GM19023 (cell line): ENCODE measurements at regions not wholly inside any gene's neighbourhood (a gene's known extent, or its start where the extent isn't known, plus 50 kb on each side); places are given as distances from the start of the nearest gene placed in this dataset.
"Not testable (repeated sequence)": the region's sequence is repeated elsewhere in the genome, so short reads cannot be mapped to it uniquely, and the experiment has no call there.

Source experiments
- ATAC-seq: cut with Tn5 transposase; IDR thresholded peaks from one replicate; pipeline ENCODE4 v1.9.1; 2021; ENCODE audit warnings: mild to moderate bottlenecking, moderate library complexity; ENCODE audit not compliant: unreplicated experiment

DNA sequence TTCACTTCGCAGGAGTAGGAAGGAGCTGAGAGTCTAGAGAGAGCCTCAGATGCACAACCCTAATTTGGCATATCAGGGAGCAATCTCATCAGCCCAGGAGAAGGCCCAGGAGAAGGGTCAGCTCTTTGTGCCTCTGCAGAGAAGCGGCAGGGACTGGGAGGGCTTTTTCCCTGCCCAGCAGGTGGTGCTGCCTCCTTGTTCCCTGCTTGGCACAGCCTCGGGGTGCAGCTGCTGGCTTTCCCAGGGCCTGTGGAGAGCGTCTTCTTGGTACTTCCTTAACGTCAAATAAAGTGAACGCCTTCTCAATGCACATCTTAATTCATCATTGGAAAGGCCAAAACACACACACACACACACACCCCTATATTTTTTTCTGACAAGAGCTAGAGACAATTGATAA is 519.3 kb downstream of the GOLGA6L6 start:
- not testable (repeated sequence) for ATAC-seq

DNA sequence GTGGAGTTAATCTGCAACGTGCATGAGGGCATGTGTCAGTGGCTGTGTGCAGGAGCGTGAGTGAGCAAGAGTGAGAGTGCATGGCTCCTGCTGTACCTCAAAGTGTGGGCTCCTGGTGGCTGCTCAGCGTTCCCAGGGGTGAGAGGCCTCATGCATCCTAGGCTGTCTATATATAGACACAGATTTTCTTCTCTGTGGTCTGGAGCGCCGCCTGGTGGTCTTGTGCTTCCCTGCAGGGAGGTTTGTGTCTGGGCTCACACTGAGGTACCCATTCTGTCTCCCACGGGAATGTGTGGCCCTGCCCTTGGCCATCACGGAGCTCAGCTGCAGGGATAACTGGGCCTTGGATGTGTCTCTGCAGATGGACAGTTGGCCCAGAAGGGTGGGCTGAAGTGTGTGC is 520.2 kb downstream of the GOLGA6L6 start:
- ATAC-seq, result not testable (repeated sequence)

DNA sequence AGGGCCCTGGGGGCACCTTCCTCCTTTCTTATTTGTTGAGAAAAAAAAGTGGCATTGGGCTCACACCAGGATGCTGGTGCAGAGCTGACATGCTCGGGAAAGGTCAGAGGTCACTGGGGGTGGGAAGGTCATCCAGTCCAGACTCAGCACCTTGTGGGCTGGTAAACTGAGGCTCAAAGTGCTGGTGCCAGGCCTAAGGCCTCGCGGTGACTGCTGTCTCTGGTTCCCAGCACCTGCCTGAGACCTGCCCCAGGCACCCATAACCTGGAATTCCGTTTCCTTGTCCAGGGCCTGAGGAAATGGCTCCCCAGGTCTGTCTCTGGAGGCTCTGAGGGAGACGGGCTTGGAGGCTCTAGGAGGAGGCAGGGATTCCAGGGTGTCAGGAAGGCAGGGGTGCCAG is 521.0 kb downstream of the GOLGA6L6 start:
- ATAC-seq, result not testable (repeated sequence)

DNA sequence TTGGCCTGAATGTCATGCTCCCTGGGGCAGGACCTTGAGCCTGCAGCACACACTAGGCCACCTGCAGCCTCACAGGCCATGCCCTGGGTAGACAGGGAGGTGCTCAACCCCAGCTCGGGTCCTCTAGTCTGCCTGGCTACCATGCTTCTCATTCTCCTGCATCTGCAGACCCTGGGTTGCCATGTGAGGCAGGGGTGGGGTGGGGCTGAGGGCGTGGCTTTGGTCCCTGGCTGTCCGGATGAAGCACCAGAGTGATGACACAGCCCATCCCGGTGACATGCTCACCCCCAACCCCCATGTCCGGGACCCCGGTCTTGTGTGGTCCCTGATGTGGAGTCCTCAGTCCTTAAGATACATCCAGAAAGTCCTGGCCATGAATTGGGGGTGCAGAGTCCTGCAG is 521.8 kb downstream of the GOLGA6L6 start:
- ATAC-seq, result not testable (repeated sequence)

DNA sequence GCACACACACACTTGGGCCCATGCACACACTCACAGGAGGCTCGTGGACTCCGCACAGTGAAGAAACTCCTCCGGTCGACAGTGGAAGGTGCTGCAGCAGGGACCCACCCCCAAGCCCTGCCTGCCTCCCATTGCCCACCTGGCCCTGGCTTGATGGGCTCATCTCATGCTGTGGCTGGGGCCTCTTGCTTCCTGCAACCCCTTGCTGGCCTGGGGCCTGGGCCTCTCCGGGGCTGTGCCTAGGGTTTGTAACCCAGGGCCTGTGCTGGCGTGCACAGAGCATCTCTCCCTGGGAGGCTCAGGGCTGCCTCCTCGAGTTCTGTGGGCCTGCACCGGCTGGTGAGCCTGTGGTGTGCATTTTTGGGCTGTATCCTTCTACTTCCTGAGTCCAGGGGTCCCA is 524.0 kb downstream of the GOLGA6L6 start:
- not testable (repeated sequence) for ATAC-seq

DNA sequence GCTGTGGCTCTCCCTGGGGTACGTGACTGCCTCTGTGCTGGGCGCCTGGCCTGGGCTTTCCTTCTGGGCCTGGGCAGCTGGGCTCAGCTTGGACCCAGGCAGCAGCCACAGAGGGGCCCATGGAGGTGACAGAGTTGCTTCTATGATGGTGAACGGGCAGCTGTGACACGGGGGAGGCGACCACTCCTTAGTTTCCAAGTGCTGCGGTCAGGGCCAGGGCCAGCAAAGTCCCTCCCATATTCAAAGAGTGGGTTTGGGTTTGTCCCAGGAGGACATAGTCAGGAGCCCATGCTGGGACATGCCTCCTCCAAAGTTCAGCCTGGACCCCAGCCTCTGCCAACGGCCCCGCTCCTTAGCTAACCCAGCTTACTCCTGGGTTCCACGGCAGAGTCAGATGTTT is 524.7 kb downstream of the GOLGA6L6 start:
- ATAC-seq, result not testable (repeated sequence)

DNA sequence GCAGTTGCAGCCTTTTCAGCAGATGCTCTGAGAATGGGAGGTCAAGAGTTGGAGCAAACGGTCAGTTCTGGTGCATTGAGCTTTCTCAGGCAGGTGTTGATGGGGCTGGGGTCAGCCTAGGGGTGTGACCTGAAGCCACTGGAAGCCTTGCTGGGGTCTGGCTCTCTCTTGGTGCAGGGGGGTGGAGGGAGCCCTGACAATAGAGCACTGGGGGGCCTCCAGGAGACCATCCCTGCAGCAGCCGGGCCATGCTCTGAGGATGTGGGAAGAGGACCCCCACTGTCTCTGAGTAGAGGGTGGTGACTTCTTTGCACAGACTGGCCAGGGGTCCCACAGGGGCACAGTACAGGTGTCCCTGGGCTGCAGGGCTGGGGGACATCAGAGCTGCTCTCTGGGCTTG is 528.8 kb downstream of the GOLGA6L6 start:
- not testable (repeated sequence) for ATAC-seq

DNA sequence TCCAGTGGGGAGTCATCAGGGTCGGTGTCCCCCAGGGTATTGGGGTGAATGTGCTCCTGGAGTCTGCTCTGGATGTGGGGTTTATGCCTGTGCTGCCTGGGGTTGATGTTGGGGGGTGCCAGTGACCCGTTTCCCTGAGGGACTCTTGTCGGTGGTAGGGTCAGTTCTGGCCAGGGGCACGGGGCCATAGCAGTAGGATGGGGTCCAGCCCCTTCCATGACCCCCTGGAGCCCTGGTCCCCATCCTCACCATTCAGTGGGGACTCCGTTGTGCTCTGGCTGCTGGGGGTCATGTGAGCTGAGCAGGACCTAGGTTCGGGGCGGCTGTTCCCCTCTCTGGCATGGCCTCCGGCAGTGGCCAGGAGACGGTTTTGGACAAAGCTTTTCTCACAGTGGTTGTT is 530.8 kb downstream of the GOLGA6L6 start:
- not testable (repeated sequence) for ATAC-seq

DNA sequence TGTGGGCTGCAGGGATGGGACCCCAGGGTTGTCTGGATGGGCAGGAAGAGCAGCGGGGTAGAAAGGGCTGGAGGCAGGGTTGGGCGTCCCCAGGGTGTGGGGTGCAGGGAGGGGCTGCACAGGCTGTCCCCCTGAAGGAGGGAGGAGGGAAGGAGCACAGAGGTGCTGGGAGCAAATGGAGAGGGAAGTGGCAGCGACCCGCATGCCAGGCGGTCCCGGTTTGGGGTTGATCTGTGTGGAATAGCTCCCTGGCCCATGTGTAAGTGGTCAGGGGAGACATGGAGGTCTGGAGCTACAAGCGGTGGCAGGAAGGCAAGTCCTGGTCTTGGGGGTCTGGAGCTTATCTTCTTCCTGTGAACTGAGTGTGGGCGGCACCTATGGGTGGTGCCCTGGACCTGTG is 532.0 kb downstream of the GOLGA6L6 start:
- not testable (repeated sequence) for ATAC-seq

DNA sequence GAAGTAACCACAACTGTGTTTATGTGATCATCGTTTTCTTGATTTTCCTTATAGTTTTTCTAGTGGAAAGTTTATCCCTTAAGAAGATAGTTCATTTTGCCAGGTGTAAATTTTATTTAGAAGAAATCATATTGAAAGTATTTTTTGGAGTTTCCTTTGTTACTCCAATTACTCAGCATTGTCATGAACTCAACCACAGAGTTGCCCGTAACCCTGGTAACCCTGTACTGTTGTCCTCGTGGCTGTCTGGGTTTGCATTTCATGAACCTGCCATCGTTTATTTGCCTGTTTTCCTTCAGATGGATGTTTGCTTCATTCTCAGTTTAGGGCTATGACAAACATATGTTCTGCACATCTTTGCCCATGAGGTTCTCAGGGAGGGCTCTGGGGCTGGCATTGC is 534.3 kb downstream of the GOLGA6L6 start:
- not testable (repeated sequence) for ATAC-seq

DNA sequence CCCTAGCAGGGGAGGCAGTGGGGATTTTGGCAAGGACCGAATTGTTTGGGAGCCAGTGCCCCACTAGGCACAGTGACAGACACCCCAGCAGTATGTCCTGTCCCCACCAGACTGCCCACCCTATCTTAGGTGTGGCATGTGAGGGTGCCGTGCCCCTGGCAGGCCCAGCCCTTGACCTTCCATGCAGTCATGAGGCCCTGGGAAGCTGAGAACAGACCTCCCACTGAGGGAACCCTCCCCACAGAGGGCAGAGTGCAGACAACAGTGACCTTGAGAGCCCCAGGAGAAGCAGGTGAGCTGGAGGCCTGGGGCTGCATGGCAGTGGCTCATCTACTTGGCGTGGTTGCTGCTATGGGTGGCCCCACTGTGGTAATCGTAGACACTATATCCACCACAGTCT is 538.1 kb downstream of the GOLGA6L6 start:
- ATAC-seq, result not testable (repeated sequence)

DNA sequence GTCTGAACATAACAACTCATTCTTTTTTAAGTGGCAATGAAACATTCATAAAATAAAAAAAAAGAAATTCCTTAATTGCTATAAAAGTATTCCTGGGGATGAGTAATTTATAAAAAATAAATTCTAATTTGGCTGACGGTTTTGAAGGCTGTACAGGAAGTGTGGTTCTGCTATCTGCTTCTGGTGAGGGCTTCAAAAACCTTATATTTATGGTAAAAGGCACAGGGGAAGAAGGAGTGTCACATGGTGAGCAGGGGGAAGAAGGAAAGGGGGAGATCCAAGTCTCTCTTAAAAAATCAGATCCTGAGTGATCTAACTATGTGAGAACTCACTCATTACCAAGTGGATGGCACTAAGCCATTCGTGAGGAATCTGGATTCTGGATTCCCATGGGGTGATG is 539.0 kb downstream of the GOLGA6L6 start:
- ATAC-seq, result not testable (repeated sequence)

DNA sequence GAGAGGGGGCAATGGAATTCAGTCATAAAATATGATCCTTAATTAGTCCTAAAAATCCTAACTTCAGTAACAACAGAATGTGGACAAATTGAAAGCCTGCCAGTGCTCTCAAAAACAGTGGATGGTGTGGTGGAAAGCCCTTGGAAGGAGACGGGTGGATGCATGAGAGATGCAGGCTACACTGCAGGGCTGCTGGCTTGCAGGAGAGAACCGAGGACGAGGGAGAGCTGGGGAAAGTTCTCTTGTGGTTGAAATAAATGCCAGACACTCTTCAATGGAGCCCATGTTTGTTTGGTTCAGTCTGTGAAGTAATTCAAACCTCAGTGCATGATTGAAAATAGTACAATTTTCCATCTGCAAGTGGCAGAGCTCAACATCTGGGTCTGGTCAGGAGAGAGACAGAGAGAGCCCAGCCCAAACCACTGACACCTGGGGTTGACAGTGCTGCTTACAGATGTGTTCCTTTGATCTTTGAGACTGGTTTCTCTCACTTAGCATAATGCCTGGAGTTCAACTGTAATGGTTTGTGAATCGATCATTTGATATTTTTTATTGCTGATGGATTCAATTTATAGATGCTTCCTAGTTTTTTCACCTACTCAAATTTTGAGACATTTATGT is 544.9 kb downstream of the GOLGA6L6 start:
- ATAC-seq, result not testable (repeated sequence)

DNA sequence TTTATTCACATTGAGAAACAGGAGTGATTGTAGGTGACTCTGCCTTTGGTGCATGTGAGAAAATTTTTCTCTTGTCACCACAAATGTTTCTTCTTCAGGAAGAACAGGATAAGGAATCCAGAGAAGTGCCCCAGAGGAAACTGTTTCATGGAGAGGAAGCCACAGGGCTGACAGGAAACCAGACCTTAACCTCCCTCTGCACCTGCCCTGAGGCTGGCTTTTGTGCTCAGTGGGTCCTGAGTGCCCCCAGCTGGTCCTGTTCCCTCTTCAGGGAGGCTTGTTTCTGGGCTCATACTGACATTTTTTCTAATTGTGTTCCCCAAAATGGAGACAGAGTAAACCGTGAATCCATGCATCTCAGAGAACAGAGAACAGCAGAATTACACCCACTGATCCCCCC is 546.3 kb downstream of the GOLGA6L6 start:
- not testable (repeated sequence) for ATAC-seq

DNA sequence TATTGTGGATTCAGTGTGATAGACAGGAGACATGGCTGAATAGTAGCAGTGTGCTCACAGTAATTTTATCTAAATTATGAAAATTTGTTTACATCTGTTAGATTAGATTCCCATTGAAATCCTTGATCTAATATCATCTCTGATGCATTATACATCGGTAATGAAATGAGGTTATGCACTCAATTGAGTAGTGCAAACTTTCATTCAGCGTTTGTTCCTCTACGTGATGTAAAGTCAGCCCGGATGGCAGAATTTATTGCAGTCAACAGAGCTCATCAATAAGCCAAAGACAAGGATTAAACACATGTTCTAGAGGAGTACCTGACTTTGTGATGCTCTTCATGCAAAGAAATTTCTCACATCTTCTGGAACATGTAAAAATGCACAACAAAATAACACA is 549.2 kb downstream of the GOLGA6L6 start:
- ATAC-seq, result no peak

DNA sequence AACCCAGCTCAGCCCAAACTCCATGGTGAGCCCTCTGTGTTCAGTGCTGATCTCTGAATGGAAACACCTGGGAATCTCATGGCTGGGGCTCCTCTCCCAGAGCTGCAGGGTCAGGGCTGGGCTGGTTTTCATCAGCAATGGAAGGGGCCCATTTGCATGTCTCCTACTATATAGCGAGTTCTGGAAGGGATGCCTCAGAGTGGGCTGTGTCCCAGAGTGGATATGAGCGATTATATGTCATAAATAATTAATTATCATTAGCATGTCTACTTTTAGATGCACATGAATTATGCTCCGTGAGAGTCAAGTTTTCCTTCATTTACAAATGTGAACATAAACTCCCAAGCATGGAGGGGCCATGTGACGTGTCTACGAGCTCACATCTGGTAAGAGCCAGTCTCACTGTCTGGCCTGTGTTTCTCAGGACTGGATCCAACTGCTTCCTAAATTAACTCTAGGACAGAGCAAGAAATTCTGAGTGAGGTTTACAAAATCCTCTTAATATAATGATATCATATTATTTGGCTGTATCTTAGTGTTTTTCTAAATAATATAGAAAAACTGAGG is 553.4 kb downstream of the GOLGA6L6 start:
- ATAC-seq, result no peak

DNA sequence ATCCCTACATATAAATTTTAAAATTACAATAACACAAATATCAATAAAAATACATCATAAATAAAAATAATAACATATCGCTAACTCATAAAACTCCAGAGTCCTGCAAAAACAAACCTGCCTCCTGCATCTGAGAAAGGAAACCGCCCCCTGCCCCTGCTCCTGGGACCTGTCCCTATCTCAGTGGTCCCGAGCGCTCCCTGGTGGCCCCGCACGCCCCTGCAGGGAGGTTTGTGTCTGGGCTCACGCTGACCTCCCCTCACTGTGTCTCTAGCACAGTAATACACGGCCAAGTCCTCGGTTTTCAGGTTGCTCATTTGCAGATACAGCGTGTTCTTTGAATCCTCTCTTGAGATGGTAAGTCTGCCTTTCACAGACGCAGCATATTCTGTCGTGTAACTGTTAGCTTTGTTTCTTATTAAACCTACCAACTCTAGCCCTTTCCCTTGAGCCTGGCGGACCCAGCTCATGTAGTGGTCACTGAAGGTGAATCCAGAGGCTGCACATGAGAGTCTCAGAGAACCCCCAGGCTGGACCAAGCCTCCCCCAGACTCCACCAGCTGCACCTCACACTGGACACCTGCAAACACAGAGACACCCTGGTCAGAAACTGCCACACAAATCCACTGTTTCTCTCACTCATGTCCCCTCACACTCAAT is 554.1 kb downstream of the GOLGA6L6 start:
- no peak for ATAC-seq

DNA sequence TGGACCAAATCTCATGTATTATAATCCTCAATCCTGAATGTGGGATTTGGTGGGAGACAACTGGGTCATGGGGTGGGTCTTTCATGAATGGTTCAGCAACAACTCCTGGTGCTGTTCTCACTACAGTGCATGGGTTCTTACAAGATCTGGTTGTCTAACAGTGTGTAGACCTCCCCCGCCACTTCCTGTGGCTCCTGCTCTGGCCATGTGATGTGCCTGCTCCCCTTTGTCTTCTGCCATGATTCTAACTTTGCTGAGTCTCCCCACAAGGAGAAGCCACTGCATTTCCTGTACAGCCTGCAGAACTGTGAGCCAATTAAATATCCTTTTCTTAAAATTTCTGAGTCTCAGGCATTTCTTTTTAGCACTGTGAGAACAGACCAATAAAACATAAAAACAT is 557.5 kb downstream of the GOLGA6L6 start:
- ATAC-seq, result no peak

DNA sequence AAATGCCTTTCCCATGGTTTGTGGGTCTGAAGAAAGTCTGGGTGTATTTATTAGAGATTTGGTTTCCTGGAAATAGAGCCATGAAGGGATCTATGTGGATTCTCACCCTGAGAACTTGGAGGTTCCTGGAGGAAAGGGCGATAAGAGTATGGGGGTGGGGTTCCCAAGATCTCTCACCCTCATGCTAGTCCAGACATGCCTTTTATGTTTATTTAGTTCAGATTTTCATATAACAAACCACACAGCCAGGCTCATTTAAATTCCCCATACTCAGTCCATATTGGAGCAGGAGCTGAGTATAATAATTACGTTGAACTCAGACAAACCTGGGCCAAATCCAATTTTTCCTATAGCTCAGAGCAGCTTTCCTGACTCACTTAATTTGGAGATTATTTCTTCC is 566.6 kb downstream of the GOLGA6L6 start:
- ATAC-seq, result no peak

DNA sequence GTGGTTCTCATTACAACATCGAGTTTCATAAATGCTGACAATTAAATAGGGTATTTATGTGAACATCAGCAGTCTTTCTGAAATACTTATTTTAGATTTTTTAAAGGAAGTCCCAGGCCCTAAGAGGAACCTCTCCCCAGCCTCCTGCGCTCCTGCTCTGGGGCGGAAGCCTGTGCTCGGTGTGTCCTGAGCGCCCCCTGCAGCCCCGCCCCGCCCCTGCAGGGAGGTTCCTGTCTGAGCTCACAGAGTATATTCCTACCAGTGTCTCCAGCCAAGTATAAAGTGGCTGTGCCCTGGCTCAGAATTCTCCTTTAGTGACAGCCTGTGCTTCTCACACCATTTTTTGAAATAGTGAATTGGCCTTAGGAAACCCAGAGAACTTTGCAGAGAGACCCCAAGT is 567.9 kb downstream of the GOLGA6L6 start:
- ATAC-seq, result no peak

DNA sequence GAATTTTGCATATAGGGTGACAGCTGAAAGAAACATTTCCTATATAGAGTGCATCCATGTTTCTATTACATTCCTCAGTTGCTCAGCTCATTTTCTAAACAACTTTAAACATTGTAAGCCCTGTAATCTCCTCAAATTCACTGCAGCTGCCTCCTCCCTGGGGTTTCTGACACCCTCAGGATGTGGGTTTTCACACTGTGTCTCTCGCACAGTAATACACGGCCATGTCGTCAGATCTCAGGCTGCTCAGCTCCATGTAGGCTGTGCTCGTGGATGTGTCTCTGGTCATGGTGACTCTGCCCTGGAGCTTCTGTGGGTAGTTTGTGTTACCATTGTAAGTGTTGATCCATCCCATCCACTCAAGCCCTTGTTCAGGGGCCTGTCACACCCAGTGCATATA is 569.0 kb downstream of the GOLGA6L6 start:
- not testable (repeated sequence) for ATAC-seq

DNA sequence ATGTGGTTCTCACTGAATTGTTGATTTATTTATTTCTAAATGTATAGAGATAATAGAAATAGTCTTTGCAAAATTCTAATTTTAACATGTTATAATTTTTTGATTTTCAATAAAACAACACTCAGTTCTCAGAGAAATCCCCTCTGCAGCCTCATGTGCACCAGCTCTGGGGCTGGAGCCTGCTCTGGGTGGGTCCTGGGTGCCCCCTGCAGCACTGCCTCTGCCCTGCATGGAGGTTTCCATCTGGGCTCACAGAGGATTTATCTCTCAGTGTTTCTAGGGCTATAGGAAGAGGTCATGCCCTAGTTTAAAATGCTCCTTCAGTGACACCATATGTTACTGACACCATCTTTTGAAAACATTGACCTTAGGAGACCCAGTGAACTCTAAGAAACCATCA is 576.0 kb downstream of the GOLGA6L6 start:
- ATAC-seq, result not testable (repeated sequence)
